Mesothelial cell of epicardium (in vitro differentiated cells): ENCODE measurements at regions not wholly inside any gene's neighbourhood (a gene's known extent, or its start where the extent isn't known, plus 50 kb on each side); places are given as distances from the start of the nearest gene placed in this dataset.
"Not testable (repeated sequence)": the region's sequence is repeated elsewhere in the genome, so short reads cannot be mapped to it uniquely, and the experiment has no call there.

Experiments used
- DNase-seq, 2 experiments: peaks; one replicate each; pipeline ENCODE4 v3.0.0; 2021; ENCODE audit warnings: low spot score in 2 of 2; ENCODE audit not compliant: unreplicated experiment in 2 of 2
- H3K27ac Mint-ChIP-seq: 2 replicates; pipeline ENCODE4 v1.8.0; 2021; ENCODE audit warnings: mixed read lengths
- H3K27me3 Mint-ChIP-seq: 2 replicates; pipeline ENCODE4 v1.8.0; 2021; ENCODE audit warnings: low read depth, mixed read lengths
- H3K36me3 Mint-ChIP-seq: 2 replicates; pipeline ENCODE4 v1.8.0; 2021; ENCODE audit warnings: mixed read lengths
- H3K4me1 Mint-ChIP-seq: 2 replicates; pipeline ENCODE4 v1.8.0; 2021; ENCODE audit warnings: mixed read lengths
- H3K4me3 Mint-ChIP-seq: 2 replicates; pipeline ENCODE4 v1.8.0; 2021; ENCODE audit warnings: mild to moderate bottlenecking, moderate library complexity, mixed read lengths
- H3K9me3 Mint-ChIP-seq: 2 replicates; pipeline ENCODE4 v1.8.0; 2021; ENCODE audit warnings: mixed read lengths

- DNase-seq, H3K4me1 Mint-ChIP-seq, H3K27ac Mint-ChIP-seq, H3K4me3 Mint-ChIP-seq, H3K36me3 Mint-ChIP-seq, H3K9me3 Mint-ChIP-seq: not testable (repeated sequence)
- peaks cover 29% of the 10 kb centered on the region for H3K27me3 Mint-ChIP-seq
Observed at GRCh38 chr16:22572331-22573224, 61.9 kb downstream of the NPIPB5 start.

GRCh38 chr16:22573225-22573530 lies 62.5 kb downstream of the NPIPB5 start:
- H3K27me3 Mint-ChIP-seq, result peaks cover 27% of the 10 kb centered on the region
- H3K27ac Mint-ChIP-seq, H3K36me3 Mint-ChIP-seq, H3K4me1 Mint-ChIP-seq, H3K4me3 Mint-ChIP-seq, DNase-seq, H3K9me3 Mint-ChIP-seq: not testable (repeated sequence)

GRCh38 chr16:22576506-22576905 lies 65.8 kb downstream of the NPIPB5 start:
- H3K27me3 Mint-ChIP-seq, result peaks cover 34% of the 10 kb centered on the region
- H3K27ac Mint-ChIP-seq, H3K4me3 Mint-ChIP-seq, DNase-seq, H3K36me3 Mint-ChIP-seq, H3K4me1 Mint-ChIP-seq, H3K9me3 Mint-ChIP-seq: not testable (repeated sequence)

- not testable (repeated sequence) for H3K9me3 Mint-ChIP-seq, DNase-seq, H3K27me3 Mint-ChIP-seq, H3K27ac Mint-ChIP-seq, H3K4me3 Mint-ChIP-seq, H3K4me1 Mint-ChIP-seq, H3K36me3 Mint-ChIP-seq
Observed at GRCh38 chr16:22583195-22583594, 72.5 kb downstream of the NPIPB5 start.

GRCh38 chr16:22584459-22584858 lies 73.8 kb downstream of the NPIPB5 start:
- H3K36me3 Mint-ChIP-seq, H3K9me3 Mint-ChIP-seq, H3K27me3 Mint-ChIP-seq, H3K4me3 Mint-ChIP-seq, H3K27ac Mint-ChIP-seq, H3K4me1 Mint-ChIP-seq, DNase-seq: not testable (repeated sequence)

GRCh38 chr16:22584941-22585340 lies 74.2 kb downstream of the NPIPB5 start:
- not testable (repeated sequence) for H3K9me3 Mint-ChIP-seq

GRCh38 chr16:22585431-22585830 lies 74.7 kb downstream of the NPIPB5 start:
- H3K4me3 Mint-ChIP-seq, H3K36me3 Mint-ChIP-seq, H3K27me3 Mint-ChIP-seq, DNase-seq, H3K27ac Mint-ChIP-seq, H3K4me1 Mint-ChIP-seq, H3K9me3 Mint-ChIP-seq: not testable (repeated sequence)

More at GRCh38 chr16:22584941-22585340, 74.2 kb downstream of the NPIPB5 start:
- H3K4me3 Mint-ChIP-seq, H3K27ac Mint-ChIP-seq, H3K36me3 Mint-ChIP-seq, H3K4me1 Mint-ChIP-seq, DNase-seq, H3K27me3 Mint-ChIP-seq: not testable (repeated sequence)

- H3K36me3 Mint-ChIP-seq, H3K9me3 Mint-ChIP-seq, H3K4me3 Mint-ChIP-seq, H3K27me3 Mint-ChIP-seq, DNase-seq, H3K4me1 Mint-ChIP-seq, H3K27ac Mint-ChIP-seq: not testable (repeated sequence)
Observed at GRCh38 chr16:22586732-22587131, 76.0 kb downstream of the NPIPB5 start.

GRCh38 chr16:22589757-22590156 lies 79.1 kb downstream of the NPIPB5 start:
- not testable (repeated sequence) for H3K27me3 Mint-ChIP-seq, H3K9me3 Mint-ChIP-seq, H3K4me3 Mint-ChIP-seq, H3K36me3 Mint-ChIP-seq, H3K4me1 Mint-ChIP-seq, H3K27ac Mint-ChIP-seq
- DNase-seq, result peak in 1 of 2 experiments; percentile 6

GRCh38 chr16:22596445-22597045 lies 85.9 kb downstream of the NPIPB5 start:
- not testable (repeated sequence) for H3K4me3 Mint-ChIP-seq, H3K27me3 Mint-ChIP-seq, H3K27ac Mint-ChIP-seq, DNase-seq, H3K4me1 Mint-ChIP-seq, H3K9me3 Mint-ChIP-seq, H3K36me3 Mint-ChIP-seq

GRCh38 chr16:22603744-22604143 lies 93.1 kb downstream of the NPIPB5 start:
- DNase-seq, result peak in 1 of 2 experiments; percentile 17
- H3K36me3 Mint-ChIP-seq, H3K27me3 Mint-ChIP-seq, H3K27ac Mint-ChIP-seq, H3K4me3 Mint-ChIP-seq, H3K9me3 Mint-ChIP-seq, H3K4me1 Mint-ChIP-seq: not testable (repeated sequence)

GRCh38 chr16:22606619-22607018 lies 95.9 kb downstream of the NPIPB5 start:
- not testable (repeated sequence) for H3K27me3 Mint-ChIP-seq, H3K27ac Mint-ChIP-seq, H3K4me1 Mint-ChIP-seq, H3K9me3 Mint-ChIP-seq, H3K36me3 Mint-ChIP-seq, DNase-seq, H3K4me3 Mint-ChIP-seq

- H3K9me3 Mint-ChIP-seq, H3K27ac Mint-ChIP-seq, H3K27me3 Mint-ChIP-seq, H3K4me1 Mint-ChIP-seq, H3K36me3 Mint-ChIP-seq, H3K4me3 Mint-ChIP-seq, DNase-seq: not testable (repeated sequence)
Observed at GRCh38 chr16:22609798-22610197, 99.1 kb downstream of the NPIPB5 start.

- H3K36me3 Mint-ChIP-seq, H3K27me3 Mint-ChIP-seq: not testable (repeated sequence)
- H3K9me3 Mint-ChIP-seq, result peaks cover 10% of the 10 kb centered on the region
Observed at GRCh38 chr16:22611128-22611527, 100.4 kb downstream of the NPIPB5 start.

More at GRCh38 chr16:22611128-22611527, 100.4 kb downstream of the NPIPB5 start:
- H3K27ac Mint-ChIP-seq, H3K4me1 Mint-ChIP-seq, H3K4me3 Mint-ChIP-seq: not testable (repeated sequence)
- peak in 1 of 2 experiments; percentile 33 for DNase-seq
